ENCODE measurements at regions not wholly inside any gene's neighbourhood (a gene's known extent, or its start where the extent isn't known, plus 50 kb on each side); places are given as distances from the start of the nearest gene placed in this dataset.

DNA sequence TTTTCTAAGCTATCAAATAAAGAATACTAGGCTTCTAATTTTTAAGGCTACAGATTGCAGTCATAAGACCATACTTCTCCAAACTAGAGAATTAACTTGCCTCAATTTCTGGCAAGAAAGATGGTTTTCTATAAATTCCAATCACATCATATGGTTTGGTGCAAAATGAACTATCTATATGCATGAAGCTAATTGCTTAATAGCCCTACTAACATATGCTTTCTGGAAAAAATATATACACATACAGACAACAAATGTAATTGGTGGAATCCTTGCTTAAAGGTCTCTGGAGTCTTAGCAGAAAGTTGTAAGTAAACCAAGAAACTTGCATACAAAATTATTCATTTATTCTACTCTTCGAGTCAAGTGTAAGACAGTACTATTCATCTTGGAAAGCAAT is 113.1 kb upstream of the NANOGP8 start:
- H3K4me2 ChIP-seq (ENCODE audit: low read length, poor library complexity, severe bottlenecking): no peak overlapping the region
- H3K4me3 ChIP-seq (ENCODE audit: insufficient read depth in 1 of 2, low read depth in 1 of 2, low read length in 2 of 2): no peak overlapping the region
- no peak overlapping the region for H2BK12ac ChIP-seq (ENCODE audit: low read length in 2 of 2)
- no peaks in the 10 kb centered on the region for H3K9me3 ChIP-seq (ENCODE audit: control insufficient read depth, low read length)
- no peak overlapping the region for H3K18ac ChIP-seq (ENCODE audit: low read depth in 1 of 2, low read length in 2 of 2)
- H3K9ac ChIP-seq (ENCODE audit: low read length): no peak overlapping the region
- no peak overlapping the region for H3K14ac ChIP-seq (ENCODE audit: low read length in 2 of 2)
- H2AK5ac ChIP-seq (ENCODE audit: low read length, severe bottlenecking): no peak overlapping the region
- H4K8ac ChIP-seq (ENCODE audit: low read length): no peak overlapping the region
- H3K4me1 ChIP-seq (ENCODE audit: control insufficient read depth, insufficient read depth, low read depth, low read length): peaks cover 1% of the 10 kb centered on the region
- H4K91ac ChIP-seq (ENCODE audit: low read length): no peak overlapping the region
- no peaks in the 10 kb centered on the region for H3K27me3 ChIP-seq (ENCODE audit: control insufficient read depth in 1 of 2, insufficient read depth in 1 of 2, low read length in 2 of 2)
- no peaks in the 10 kb centered on the region for H3K79me1 ChIP-seq (replicated peaks; ENCODE audit: low read length, poor library complexity, severe bottlenecking)
- no peak overlapping the region for H2BK120ac ChIP-seq (ENCODE audit: low read depth, low read length)
- no peak for DNase-seq
- H2AFZ ChIP-seq (ENCODE audit: low read depth, low read length): no peak overlapping the region
- H3K36me3 ChIP-seq (ENCODE audit: control insufficient read depth in 1 of 2, insufficient read depth in 2 of 2, low read depth in 1 of 2, low read length in 2 of 2): no peaks in the 10 kb centered on the region
- no CpG with 5 or more reads among the region's 1 CpG for WGBS
- H2BK15ac ChIP-seq (ENCODE audit: low read depth, poor library complexity, severe bottlenecking): no peak overlapping the region
- H2BK5ac ChIP-seq (ENCODE audit: low read depth, low read length, poor library complexity, severe bottlenecking): no peak overlapping the region
- no peak overlapping the region for H3K4ac ChIP-seq (ENCODE audit: low read depth in 1 of 2, low read length in 2 of 2)
- no peak overlapping the region for H3K27ac ChIP-seq (ENCODE audit: low read length, poor library complexity, severe bottlenecking)
- no peak overlapping the region for H3K23ac ChIP-seq (ENCODE audit: low read length in 2 of 2)

- peaks cover 1% of the 10 kb centered on the region for H3K4me1 ChIP-seq (ENCODE audit: control insufficient read depth, insufficient read depth, low read depth, low read length)
- no peak overlapping the region for H3K18ac ChIP-seq (ENCODE audit: low read depth in 1 of 2, low read length in 2 of 2)
- H3K79me1 ChIP-seq (replicated peaks; ENCODE audit: low read length, poor library complexity, severe bottlenecking): no peaks in the 10 kb centered on the region
- H3K36me3 ChIP-seq (ENCODE audit: control insufficient read depth in 1 of 2, insufficient read depth in 2 of 2, low read depth in 1 of 2, low read length in 2 of 2): no peaks in the 10 kb centered on the region
- H3K9ac ChIP-seq (ENCODE audit: low read length): no peak overlapping the region
- no peak overlapping the region for H2AFZ ChIP-seq (ENCODE audit: low read depth, low read length)
- H3K27me3 ChIP-seq (ENCODE audit: control insufficient read depth in 1 of 2, insufficient read depth in 1 of 2, low read length in 2 of 2): no peaks in the 10 kb centered on the region
- H2BK5ac ChIP-seq (ENCODE audit: low read depth, low read length, poor library complexity, severe bottlenecking): no peak overlapping the region
- H3K14ac ChIP-seq (ENCODE audit: low read length in 2 of 2): no peak overlapping the region
- no peak overlapping the region for H2BK15ac ChIP-seq (ENCODE audit: low read depth, poor library complexity, severe bottlenecking)
- H2BK120ac ChIP-seq (ENCODE audit: low read depth, low read length): no peak overlapping the region
- H2BK12ac ChIP-seq (ENCODE audit: low read length in 2 of 2): no peak overlapping the region
- no peak overlapping the region for H3K4me3 ChIP-seq (ENCODE audit: insufficient read depth in 1 of 2, low read depth in 1 of 2, low read length in 2 of 2)
- H3K23ac ChIP-seq (ENCODE audit: low read length in 2 of 2): no peak overlapping the region
- no peak overlapping the region for H3K4me2 ChIP-seq (ENCODE audit: low read length, poor library complexity, severe bottlenecking)
- no peak overlapping the region for H4K91ac ChIP-seq (ENCODE audit: low read length)
- H4K8ac ChIP-seq (ENCODE audit: low read length): no peak overlapping the region
- H3K27ac ChIP-seq (ENCODE audit: low read length, poor library complexity, severe bottlenecking): no peak overlapping the region
- no peak overlapping the region for H2AK5ac ChIP-seq (ENCODE audit: low read length, severe bottlenecking)
- no peak overlapping the region for H3K4ac ChIP-seq (ENCODE audit: low read depth in 1 of 2, low read length in 2 of 2)
- no CpG with 5 or more reads among the region's 1 CpG for WGBS
- no peaks in the 10 kb centered on the region for H3K9me3 ChIP-seq (ENCODE audit: control insufficient read depth, low read length)
- no peak for DNase-seq
Measured at GRCh38 chr15:35197754-35198153, 112.7 kb upstream of the NANOGP8 start.

- H3K23ac ChIP-seq (ENCODE audit: low read length in 2 of 2): no peak overlapping the region
- no peak overlapping the region for H2BK15ac ChIP-seq (ENCODE audit: low read depth, poor library complexity, severe bottlenecking)
- H2BK120ac ChIP-seq (ENCODE audit: low read depth, low read length): no peak overlapping the region
- peaks cover 3% of the 10 kb centered on the region for H3K9me3 ChIP-seq (ENCODE audit: control insufficient read depth, low read length)
- H3K18ac ChIP-seq (ENCODE audit: low read depth in 1 of 2, low read length in 2 of 2): no peak overlapping the region
- no peak for DNase-seq
- no peak overlapping the region for H3K4me2 ChIP-seq (ENCODE audit: low read length, poor library complexity, severe bottlenecking)
- H3K4ac ChIP-seq (ENCODE audit: low read depth in 1 of 2, low read length in 2 of 2): no peak overlapping the region
- no peaks in the 10 kb centered on the region for H3K79me1 ChIP-seq (replicated peaks; ENCODE audit: low read length, poor library complexity, severe bottlenecking)
- no peak overlapping the region for H2AFZ ChIP-seq (ENCODE audit: low read depth, low read length)
- H2AK5ac ChIP-seq (ENCODE audit: low read length, severe bottlenecking): no peak overlapping the region
- H3K9ac ChIP-seq (ENCODE audit: low read length): no peak overlapping the region
- H3K27me3 ChIP-seq (ENCODE audit: control insufficient read depth in 1 of 2, insufficient read depth in 1 of 2, low read length in 2 of 2): no peaks in the 10 kb centered on the region
- H4K91ac ChIP-seq (ENCODE audit: low read length): no peak overlapping the region
- H3K27ac ChIP-seq (ENCODE audit: low read length, poor library complexity, severe bottlenecking): no peak overlapping the region
- H2BK5ac ChIP-seq (ENCODE audit: low read depth, low read length, poor library complexity, severe bottlenecking): no peak overlapping the region
- no peak overlapping the region for H3K14ac ChIP-seq (ENCODE audit: low read length in 2 of 2)
- no peak overlapping the region for H4K8ac ChIP-seq (ENCODE audit: low read length)
- H3K4me3 ChIP-seq (ENCODE audit: insufficient read depth in 1 of 2, low read depth in 1 of 2, low read length in 2 of 2): no peak overlapping the region
- H3K4me1 ChIP-seq (ENCODE audit: control insufficient read depth, insufficient read depth, low read depth, low read length): peaks cover 1% of the 10 kb centered on the region
- H2BK12ac ChIP-seq (ENCODE audit: low read length in 2 of 2): no peak overlapping the region
- no peaks in the 10 kb centered on the region for H3K36me3 ChIP-seq (ENCODE audit: control insufficient read depth in 1 of 2, insufficient read depth in 2 of 2, low read depth in 1 of 2, low read length in 2 of 2)
Measured at GRCh38 chr15:35197306-35197705, 112.2 kb upstream of the NANOGP8 start.

DNA sequence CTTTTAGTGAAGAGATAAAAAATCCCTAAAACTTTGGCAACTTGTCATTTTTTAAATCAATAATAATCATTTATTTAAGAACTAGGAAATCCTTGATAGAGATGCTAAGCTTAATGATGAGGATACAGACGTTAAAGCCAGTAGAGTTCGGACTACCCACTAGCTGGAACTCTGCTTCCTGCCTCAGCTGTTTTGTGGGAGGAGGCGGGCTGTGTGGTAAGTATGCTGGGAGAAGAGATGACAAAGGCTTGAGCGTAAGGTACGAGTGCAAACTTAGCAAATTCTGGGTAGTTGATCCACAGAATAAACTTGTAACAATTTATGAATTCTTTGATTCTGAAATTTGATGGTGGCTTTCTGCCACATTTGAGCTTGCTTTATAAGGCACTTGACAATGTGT is 111.2 kb upstream of the NANOGP8 start:
- no peak overlapping the region for H3K14ac ChIP-seq (ENCODE audit: low read length in 2 of 2)
- no peak overlapping the region for H3K4me3 ChIP-seq (ENCODE audit: insufficient read depth in 1 of 2, low read depth in 1 of 2, low read length in 2 of 2)
- no peak overlapping the region for H4K91ac ChIP-seq (ENCODE audit: low read length)
- no peak overlapping the region for H3K18ac ChIP-seq (ENCODE audit: low read depth in 1 of 2, low read length in 2 of 2)
- no peak overlapping the region for H3K9ac ChIP-seq (ENCODE audit: low read length)
- no peak overlapping the region for H2BK120ac ChIP-seq (ENCODE audit: low read depth, low read length)
- WGBS: 78% methylated on average over 5 of the region's 5 CpGs
- no peak overlapping the region for H3K23ac ChIP-seq (ENCODE audit: low read length in 2 of 2)
- H2BK12ac ChIP-seq (ENCODE audit: low read length in 2 of 2): no peak overlapping the region
- no peaks in the 10 kb centered on the region for H3K36me3 ChIP-seq (ENCODE audit: control insufficient read depth in 1 of 2, insufficient read depth in 2 of 2, low read depth in 1 of 2, low read length in 2 of 2)
- no peak overlapping the region for H3K4me2 ChIP-seq (ENCODE audit: low read length, poor library complexity, severe bottlenecking)
- no peaks in the 10 kb centered on the region for H3K79me1 ChIP-seq (replicated peaks; ENCODE audit: low read length, poor library complexity, severe bottlenecking)
- H3K4ac ChIP-seq (ENCODE audit: low read depth in 1 of 2, low read length in 2 of 2): no peak overlapping the region
- no peak overlapping the region for H2BK15ac ChIP-seq (ENCODE audit: low read depth, poor library complexity, severe bottlenecking)
- H3K9me3 ChIP-seq (ENCODE audit: control insufficient read depth, low read length): peaks cover 14% of the 10 kb centered on the region
- no peaks in the 10 kb centered on the region for H3K27me3 ChIP-seq (ENCODE audit: control insufficient read depth in 1 of 2, insufficient read depth in 1 of 2, low read length in 2 of 2)
- H3K4me1 ChIP-seq (ENCODE audit: control insufficient read depth, insufficient read depth, low read depth, low read length): peaks cover 1% of the 10 kb centered on the region
- no peak overlapping the region for H2BK5ac ChIP-seq (ENCODE audit: low read depth, low read length, poor library complexity, severe bottlenecking)
- no peak for DNase-seq
- H2AFZ ChIP-seq (ENCODE audit: low read depth, low read length): no peak overlapping the region
- no peak overlapping the region for H4K8ac ChIP-seq (ENCODE audit: low read length)
- H3K27ac ChIP-seq (ENCODE audit: low read length, poor library complexity, severe bottlenecking): no peak overlapping the region
- H2AK5ac ChIP-seq (ENCODE audit: low read length, severe bottlenecking): no peak overlapping the region
